ENCODE measurements at regions not wholly inside any gene's neighbourhood (a gene's known extent, or its start where the extent isn't known, plus 50 kb on each side); places are given as distances from the start of the nearest gene placed in this dataset.
"Not testable (repeated sequence)": the region's sequence is repeated elsewhere in the genome, so short reads cannot be mapped to it uniquely, and the experiment has no call there.

DNA sequence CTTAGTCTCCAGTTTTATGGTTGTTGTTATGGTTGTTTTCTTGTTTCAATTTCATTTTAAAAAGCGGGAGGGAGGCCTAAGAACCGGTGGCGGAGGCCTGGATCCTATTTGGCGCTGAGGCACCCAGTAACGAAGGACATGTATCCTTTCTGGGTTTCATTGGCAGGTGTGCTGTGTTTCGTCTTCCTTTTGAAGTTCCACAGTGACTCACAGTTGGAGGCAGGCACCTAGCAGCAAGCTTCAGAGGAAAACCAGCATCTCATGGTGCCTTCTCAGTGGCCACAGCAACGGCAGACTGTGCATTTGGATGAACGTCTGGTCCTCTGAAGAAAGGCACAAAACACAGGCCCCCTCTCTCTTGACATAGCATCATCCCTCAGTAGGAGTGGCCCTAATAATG, 697.2 kb downstream of the EFNB2 start:
- H3K27ac ChIP-seq (ENCODE audit: low read length), result no peak overlapping the region
- H3K4me3 ChIP-seq (ENCODE audit: control insufficient read depth in 1 of 2, extremely low read depth in 1 of 2, low read length in 1 of 2), result no peak overlapping the region
- WGBS (ENCODE audit: insufficient coverage), result 84% methylated on average over 7 of the region's 8 CpGs
- Mint-ChIP-seq H3K9me3 (no peaks in the 10 kb centered on the region), H3K36me3 (no peaks in the 10 kb centered on the region), H3K27ac (no peak overlapping the region), H3K27me3 (no peaks in the 10 kb centered on the region), H3K4me3 (no peak overlapping the region), H3K4me1 (no peaks in the 10 kb centered on the region)
- H3K36me3 ChIP-seq (ENCODE audit: control insufficient read depth in 2 of 2, extremely low read depth in 1 of 2, insufficient read depth in 1 of 2, low read length in 1 of 2), result no peaks in the 10 kb centered on the region
- no peaks in the 10 kb centered on the region for H3K4me1 ChIP-seq (ENCODE audit: control insufficient read depth in 1 of 2, extremely low read depth in 1 of 2, insufficient read depth in 2 of 2, low read length in 2 of 2)
- no peaks in the 10 kb centered on the region for H3K9me3 ChIP-seq
- no peak for DNase-seq
- H3K27me3 ChIP-seq (replicated peaks in 1 of 2; ENCODE audit: control insufficient read depth in 2 of 2, extremely low read depth in 1 of 2, insufficient read depth in 2 of 2, low read length in 1 of 2), result no peaks in the 10 kb centered on the region
- ATAC-seq (replicated peaks in 1 of 4), result no peak
- CTCF ChIA-PET, result interaction anchor here in 1 of 2 donors (0.5 to 0.6 kb wide), 2 partner anchors 11 to 550 kb away, joined by 4 read pairs; no protein-coding TSS in a partner anchor
- POLR2A ChIA-PET, result no interaction called here

DNA sequence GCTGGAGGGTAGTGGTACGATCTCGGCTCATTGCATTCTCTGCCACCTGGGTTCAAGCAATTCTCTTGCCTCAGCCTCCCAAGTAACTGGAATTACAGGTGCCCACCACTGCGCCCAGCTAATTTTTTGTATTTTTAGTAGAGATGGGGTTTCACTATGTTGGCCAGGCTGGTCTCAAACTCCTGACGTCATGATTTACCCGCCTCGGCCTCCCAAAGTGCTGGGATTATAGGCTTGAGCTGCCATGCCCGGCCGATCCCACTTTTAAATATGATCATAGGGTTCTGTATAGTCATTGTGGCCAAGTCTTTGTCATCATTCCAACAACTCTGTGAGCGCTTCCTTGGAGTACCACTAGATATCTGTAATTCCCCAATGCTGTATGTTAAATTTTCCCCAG, 698.2 kb downstream of the EFNB2 start:
- H3K27me3 Mint-ChIP-seq; CTCF ChIA-PET; ATAC-seq (replicated peaks in 1 of 4); POLR2A ChIA-PET; H3K36me3 Mint-ChIP-seq; DNase-seq; H3K36me3 ChIP-seq (ENCODE audit: control insufficient read depth in 2 of 2, extremely low read depth in 1 of 2, insufficient read depth in 1 of 2, low read length in 1 of 2); H3K4me3 ChIP-seq (ENCODE audit: control insufficient read depth in 1 of 2, extremely low read depth in 1 of 2, low read length in 1 of 2); H3K27ac Mint-ChIP-seq; H3K4me1 ChIP-seq (ENCODE audit: control insufficient read depth in 1 of 2, extremely low read depth in 1 of 2, insufficient read depth in 2 of 2, low read length in 2 of 2); H3K27me3 ChIP-seq (replicated peaks in 1 of 2; ENCODE audit: control insufficient read depth in 2 of 2, extremely low read depth in 1 of 2, insufficient read depth in 2 of 2, low read length in 1 of 2); H3K27ac ChIP-seq (ENCODE audit: low read length); H3K9me3 Mint-ChIP-seq; H3K4me1 Mint-ChIP-seq; H3K9me3 ChIP-seq; H3K4me3 Mint-ChIP-seq: not testable (repeated sequence)
- 70% methylated on average over 2 of the region's 9 CpGs for WGBS (ENCODE audit: insufficient coverage)

DNA sequence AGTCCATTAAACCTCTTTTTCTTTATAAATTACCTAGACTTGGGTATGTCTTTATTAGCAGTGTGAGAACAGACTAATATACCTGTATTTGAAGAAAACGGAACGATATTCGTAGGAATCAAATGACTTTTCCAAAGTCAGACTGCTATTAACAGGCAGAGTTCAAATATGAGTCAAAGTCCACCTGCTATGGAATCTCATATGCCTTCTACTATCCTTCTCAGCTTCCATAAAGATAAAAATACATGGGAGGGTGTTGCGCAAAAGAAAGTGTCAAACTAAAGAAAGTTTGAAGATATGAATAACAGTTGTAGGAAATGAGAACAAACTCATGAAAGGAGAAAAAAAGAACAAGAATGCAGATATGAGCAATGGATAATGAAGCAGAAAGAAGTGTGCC, 704.6 kb downstream of the EFNB2 start:
- ChIA-PET CTCF (interaction anchor here in 1 of 2 donors (0.6 kb wide), 1 partner anchor 57 kb away, joined by 5 read pairs; no protein-coding TSS in a partner anchor), POLR2A (no interaction called here)
- WGBS (ENCODE audit: insufficient coverage), result no CpG with 5 or more reads among the region's 4 CpGs
- no peaks in the 10 kb centered on the region for H3K27me3 ChIP-seq (replicated peaks in 1 of 2; ENCODE audit: control insufficient read depth in 2 of 2, extremely low read depth in 1 of 2, insufficient read depth in 2 of 2, low read length in 1 of 2)
- no peak overlapping the region for H3K27ac ChIP-seq (ENCODE audit: low read length)
- Mint-ChIP-seq H3K27me3 (no peaks in the 10 kb centered on the region), H3K4me3 (no peak overlapping the region), H3K36me3 (no peaks in the 10 kb centered on the region), H3K9me3 (peaks cover 2 to 9% (median 6%) of the 10 kb centered on the region in 3 donors), H3K4me1 (no peaks in the 10 kb centered on the region), H3K27ac (no peak overlapping the region)
- ATAC-seq (replicated peaks in 1 of 4) (no peak), DNase-seq (no peak)
- no peak overlapping the region for H3K4me3 ChIP-seq (ENCODE audit: control insufficient read depth in 1 of 2, extremely low read depth in 1 of 2, low read length in 1 of 2)
- no peaks in the 10 kb centered on the region for H3K9me3 ChIP-seq
- H3K36me3 ChIP-seq (ENCODE audit: control insufficient read depth in 2 of 2, extremely low read depth in 1 of 2, insufficient read depth in 1 of 2, low read length in 1 of 2), result no peaks in the 10 kb centered on the region
- H3K4me1 ChIP-seq (ENCODE audit: control insufficient read depth in 1 of 2, extremely low read depth in 1 of 2, insufficient read depth in 2 of 2, low read length in 2 of 2), result no peaks in the 10 kb centered on the region

DNA sequence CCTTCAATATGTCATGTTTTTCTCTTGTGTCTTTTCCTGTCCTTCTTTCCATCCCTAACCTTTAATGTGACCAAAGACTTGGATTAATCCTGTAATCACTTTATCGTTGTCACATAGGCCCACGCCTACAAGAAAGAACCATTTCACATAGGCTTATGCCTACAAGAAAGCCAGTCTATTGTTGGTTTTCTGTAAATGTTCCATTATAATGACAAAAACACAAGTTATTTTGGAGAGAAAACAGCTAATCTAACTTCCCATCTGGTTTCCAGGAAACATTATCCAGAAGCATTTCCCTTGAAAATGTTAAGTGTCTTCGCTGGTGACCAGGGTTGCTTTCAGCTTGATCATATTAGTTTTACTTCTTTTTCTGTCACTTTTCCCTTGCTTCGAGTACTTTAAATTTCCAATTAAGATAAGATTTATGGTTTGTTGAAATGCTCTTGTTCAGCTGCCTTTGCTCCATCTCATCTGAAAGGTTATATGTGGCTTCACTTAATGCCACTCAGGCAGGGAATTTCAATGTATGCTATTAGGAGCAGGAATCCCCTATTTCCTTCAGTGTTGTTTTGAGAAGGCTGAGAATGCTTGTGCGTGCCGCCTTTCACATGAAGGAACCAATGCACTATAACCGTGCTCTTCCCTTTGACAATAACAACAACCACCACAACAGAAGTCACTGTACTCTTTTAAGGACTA, 708.2 kb downstream of the EFNB2 start:
- peaks cover 2 to 9% (median 9%) of the 10 kb centered on the region in 3 donors for H3K9me3 Mint-ChIP-seq
- peaks cover 0 to 3% of the 10 kb centered on the region in 2 donors for H3K27me3 Mint-ChIP-seq
- POLR2A ChIA-PET, result no interaction called here
- Histone ChIP-seq H3K9me3 (no peaks in the 10 kb centered on the region), H3K27ac (ENCODE audit: low read length) (no peak overlapping the region), H3K36me3 (ENCODE audit: control insufficient read depth in 2 of 2, extremely low read depth in 1 of 2, insufficient read depth in 1 of 2, low read length in 1 of 2) (no peaks in the 10 kb centered on the region), H3K4me3 (ENCODE audit: control insufficient read depth in 1 of 2, extremely low read depth in 1 of 2, low read length in 1 of 2) (no peak overlapping the region), H3K4me1 (ENCODE audit: control insufficient read depth in 1 of 2, extremely low read depth in 1 of 2, insufficient read depth in 2 of 2, low read length in 2 of 2) (no peaks in the 10 kb centered on the region), H3K27me3 (replicated peaks in 1 of 2; ENCODE audit: control insufficient read depth in 2 of 2, extremely low read depth in 1 of 2, insufficient read depth in 2 of 2, low read length in 1 of 2) (no peaks in the 10 kb centered on the region)
- H3K4me1 Mint-ChIP-seq, result no peaks in the 10 kb centered on the region
- ATAC-seq (replicated peaks in 1 of 4) (no peak), DNase-seq (no peak)
- H3K4me3 Mint-ChIP-seq, result no peak overlapping the region
- no CpG with 5 or more reads among the region's 7 CpGs for WGBS (ENCODE audit: insufficient coverage)
- H3K27ac Mint-ChIP-seq, result no peak overlapping the region
- CTCF ChIA-PET, result no interaction called here
- H3K36me3 Mint-ChIP-seq, result no peaks in the 10 kb centered on the region

DNA sequence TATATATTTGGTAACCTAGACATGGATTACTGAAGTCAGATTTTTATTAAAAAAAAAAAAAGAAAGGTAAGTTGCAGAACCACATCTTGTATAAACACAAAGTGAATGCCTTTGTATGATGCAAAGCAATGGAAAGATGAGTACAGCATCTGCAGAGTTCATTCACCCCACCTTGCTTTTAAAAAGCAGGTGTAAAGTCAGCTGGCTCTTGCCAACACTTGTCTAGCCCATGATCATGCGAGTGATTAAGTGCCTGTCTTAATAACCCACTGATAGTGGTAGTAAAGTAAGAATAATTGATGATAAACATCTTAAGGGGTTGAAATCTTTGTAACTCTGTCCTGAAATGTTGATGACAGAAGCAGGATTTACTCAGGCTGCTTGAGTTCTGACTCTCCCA, 710.4 kb downstream of the EFNB2 start:
- no peaks in the 10 kb centered on the region for H3K4me1 Mint-ChIP-seq

DNA sequence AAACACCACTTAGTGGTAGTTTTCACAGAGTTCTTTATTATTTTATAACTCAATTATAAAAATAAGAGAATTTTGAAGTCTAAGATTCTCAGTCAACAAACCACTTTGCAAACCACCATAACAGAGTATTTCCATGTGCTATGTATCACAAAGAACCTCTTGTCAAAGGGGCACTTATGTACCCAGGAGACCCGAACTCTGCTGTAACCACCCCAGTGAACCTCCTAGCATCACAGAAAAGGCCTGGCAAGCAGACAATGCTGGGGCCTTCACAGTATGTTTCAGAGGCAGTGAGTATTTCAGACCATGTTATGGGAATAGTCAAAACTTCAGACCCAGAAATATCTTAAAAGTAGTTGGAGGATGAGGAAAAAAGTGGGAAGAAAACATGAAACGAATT, 714.1 kb downstream of the EFNB2 start:
- no peaks in the 10 kb centered on the region for H3K9me3 ChIP-seq
- H3K27ac ChIP-seq (ENCODE audit: low read length), result no peak overlapping the region
- H3K27me3 ChIP-seq (replicated peaks in 1 of 2; ENCODE audit: control insufficient read depth in 2 of 2, extremely low read depth in 1 of 2, insufficient read depth in 2 of 2, low read length in 1 of 2), result no peaks in the 10 kb centered on the region
- H3K27ac Mint-ChIP-seq, result no peak overlapping the region
- POLR2A ChIA-PET, result no interaction called here
- no CpG with 5 or more reads among the region's 2 CpGs for WGBS (ENCODE audit: insufficient coverage)
- H3K4me3 ChIP-seq (ENCODE audit: control insufficient read depth in 1 of 2, extremely low read depth in 1 of 2, low read length in 1 of 2), result no peak overlapping the region
- no peak for ATAC-seq (replicated peaks in 1 of 4)
- no peak for DNase-seq
- CTCF ChIA-PET, result no interaction called here
- H3K4me1 ChIP-seq (ENCODE audit: control insufficient read depth in 1 of 2, extremely low read depth in 1 of 2, insufficient read depth in 2 of 2, low read length in 2 of 2), result no peaks in the 10 kb centered on the region
- no peaks in the 10 kb centered on the region for H3K4me1 Mint-ChIP-seq
- no peak overlapping the region for H3K4me3 Mint-ChIP-seq
- H3K9me3 Mint-ChIP-seq, result peaks cover 0 to 3% (median 0%) of the 10 kb centered on the region in 3 donors
- H3K36me3 ChIP-seq (ENCODE audit: control insufficient read depth in 2 of 2, extremely low read depth in 1 of 2, insufficient read depth in 1 of 2, low read length in 1 of 2), result no peaks in the 10 kb centered on the region
- H3K36me3 Mint-ChIP-seq, result no peaks in the 10 kb centered on the region
- H3K27me3 Mint-ChIP-seq, result peaks cover 0 to 3% of the 10 kb centered on the region in 2 donors

More for the DNA sequence above, 710.4 kb downstream of the EFNB2 start:
- Histone ChIP-seq H3K9me3 (no peaks in the 10 kb centered on the region), H3K27ac (ENCODE audit: low read length) (no peak overlapping the region), H3K27me3 (replicated peaks in 1 of 2; ENCODE audit: control insufficient read depth in 2 of 2, extremely low read depth in 1 of 2, insufficient read depth in 2 of 2, low read length in 1 of 2) (no peaks in the 10 kb centered on the region), H3K36me3 (ENCODE audit: control insufficient read depth in 2 of 2, extremely low read depth in 1 of 2, insufficient read depth in 1 of 2, low read length in 1 of 2) (no peaks in the 10 kb centered on the region), H3K4me1 (ENCODE audit: control insufficient read depth in 1 of 2, extremely low read depth in 1 of 2, insufficient read depth in 2 of 2, low read length in 2 of 2) (no peaks in the 10 kb centered on the region), H3K4me3 (ENCODE audit: control insufficient read depth in 1 of 2, extremely low read depth in 1 of 2, low read length in 1 of 2) (no peak overlapping the region)
- CTCF ChIA-PET, result no interaction called here
- POLR2A ChIA-PET, result no interaction called here
- Mint-ChIP-seq H3K27ac (no peak overlapping the region), H3K9me3 (peaks cover 2 to 6% (median 3%) of the 10 kb centered on the region in 3 donors), H3K4me3 (no peak overlapping the region), H3K27me3 (peaks cover 0 to 3% of the 10 kb centered on the region in 2 donors), H3K36me3 (no peaks in the 10 kb centered on the region)
- DNase-seq, result no peak
- no CpG with 5 or more reads among the region's 1 CpG for WGBS (ENCODE audit: insufficient coverage)
- ATAC-seq (replicated peaks in 1 of 4), result no peak

DNA sequence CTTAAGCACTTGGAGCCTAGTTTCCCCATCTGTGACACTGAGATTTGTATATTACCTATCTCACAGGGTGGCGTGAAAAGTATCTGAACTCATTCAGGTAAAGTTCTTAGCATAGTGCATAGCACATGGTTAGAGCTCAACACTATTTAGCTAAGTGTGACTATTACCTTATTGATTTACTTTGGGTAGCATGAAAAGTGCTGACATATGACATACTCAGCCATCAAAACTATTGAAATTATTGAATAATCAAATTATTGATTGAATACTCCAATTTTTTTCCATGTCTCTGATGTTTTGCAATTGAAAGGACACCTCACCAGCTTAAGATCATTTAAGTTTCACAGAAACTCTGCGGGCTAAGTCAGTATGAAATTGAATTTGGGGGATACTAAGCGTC, 715.0 kb downstream of the EFNB2 start:
- POLR2A ChIA-PET, result no interaction called here
- Histone ChIP-seq H3K4me3 (ENCODE audit: control insufficient read depth in 1 of 2, extremely low read depth in 1 of 2, low read length in 1 of 2) (no peak overlapping the region), H3K27me3 (replicated peaks in 1 of 2; ENCODE audit: control insufficient read depth in 2 of 2, extremely low read depth in 1 of 2, insufficient read depth in 2 of 2, low read length in 1 of 2) (no peaks in the 10 kb centered on the region), H3K4me1 (ENCODE audit: control insufficient read depth in 1 of 2, extremely low read depth in 1 of 2, insufficient read depth in 2 of 2, low read length in 2 of 2) (no peaks in the 10 kb centered on the region), H3K36me3 (ENCODE audit: control insufficient read depth in 2 of 2, extremely low read depth in 1 of 2, insufficient read depth in 1 of 2, low read length in 1 of 2) (no peaks in the 10 kb centered on the region), H3K27ac (ENCODE audit: low read length) (no peak overlapping the region), H3K9me3 (no peaks in the 10 kb centered on the region)
- WGBS (ENCODE audit: insufficient coverage), result 60% methylated on average over 1 of the region's 3 CpGs
- H3K27ac Mint-ChIP-seq, result no peak overlapping the region
- no peaks in the 10 kb centered on the region for H3K4me1 Mint-ChIP-seq
- DNase-seq (no peak), ATAC-seq (replicated peaks in 1 of 4) (no peak)
- peaks cover 0 to 3% (median 0%) of the 10 kb centered on the region in 3 donors for H3K9me3 Mint-ChIP-seq
- peaks cover 0 to 3% of the 10 kb centered on the region in 2 donors for H3K27me3 Mint-ChIP-seq
- H3K36me3 Mint-ChIP-seq, result no peaks in the 10 kb centered on the region
- no peak overlapping the region for H3K4me3 Mint-ChIP-seq
- CTCF ChIA-PET, result no interaction called here
